Peyer's patch (tissue), 4 donors: ENCODE measurements at regions not wholly inside any gene's neighbourhood (a gene's known extent, or its start where the extent isn't known, plus 50 kb on each side); places are given as distances from the start of the nearest gene placed in this dataset.
"Not testable (repeated sequence)": the region's sequence is repeated elsewhere in the genome, so short reads cannot be mapped to it uniquely, and the experiment has no call there.

Experiments used
- DNase-seq, 3 donors: peaks; one replicate each; pipeline ENCODE4 v3.0.0-alpha.2; 2017 to 2019
- H3K27ac ChIP-seq, 4 donors: fragments of 200-600 bp; sonication (generic); one replicate each; pipeline ENCODE4 v1.5.1; 2016 to 2019
- H3K27me3 ChIP-seq, 2 donors: fragments of 200-600 bp; sonication (generic); one replicate each; pipeline ENCODE4 v1.5.1; 2019
- H3K36me3 ChIP-seq, 3 donors: fragments of 200-600 bp; sonication (generic); one replicate each; pipeline ENCODE4 v1.5.1; 2016 to 2019
- H3K4me1 ChIP-seq, 4 donors: fragments of 200-600 bp; sonication (generic); one replicate each; pipeline ENCODE4 v1.5.1; 2016 to 2019
- H3K4me3 ChIP-seq, 4 donors: fragments of 200-600 bp; sonication (generic); 1 replicate in 3 of 4; 2 replicates in 1 of 4; pipeline ENCODE4 v1.5.1; 2016 to 2019; ENCODE audit warnings: mild to moderate bottlenecking in 1 of 4
- H3K9me3 ChIP-seq, 4 donors: fragments of 200-600 bp; sonication (generic); one replicate each; pipeline ENCODE4 v1.5.1; 2016 to 2019; ENCODE audit warnings: mild to moderate bottlenecking in 1 of 4
- CTCF ChIP-seq, 6 experiments: fragments of 450-650 bp in 4 of 6; fragments of 200-600 bp in 2 of 6; sonication (generic) in 1 of 6; IDR thresholded peaks; one replicate each; pipeline ENCODE4 v1.5.1; 2017 to 2019; ENCODE audit warnings: antibody characterized with exemption in 6 of 6, mild to moderate bottlenecking in 3 of 6, moderate library complexity in 1 of 6
- POLR2A ChIP-seq, 2 donors: fragments of 450-650 bp; IDR thresholded peaks; one replicate each; pipeline ENCODE4 v1.5.1; 2017; ENCODE audit warnings: antibody characterized with exemption in 2 of 2, mild to moderate bottlenecking in 2 of 2, moderate library complexity in 2 of 2

GRCh38 chr20:48486065-48486464 is 341.7 kb downstream of the PREX1 start:
- no peaks in the 10 kb centered on the region for H3K9me3 ChIP-seq
- H3K27ac ChIP-seq, result no peak overlapping the region
- DNase-seq, result no peak
- TF ChIP-seq CTCF (IDR thresholded peaks at IDR 0.05), result no peak
- no peak for TF ChIP-seq POLR2A (IDR thresholded peaks at IDR 0.05)
- no peaks in the 10 kb centered on the region for H3K27me3 ChIP-seq
- H3K4me1 ChIP-seq, result no peaks in the 10 kb centered on the region
- H3K36me3 ChIP-seq, result no peaks in the 10 kb centered on the region
- H3K4me3 ChIP-seq, result no peak overlapping the region

- not testable (repeated sequence) for H3K4me1 ChIP-seq, H3K9me3 ChIP-seq, H3K4me3 ChIP-seq, H3K27ac ChIP-seq, DNase-seq, H3K27me3 ChIP-seq, H3K36me3 ChIP-seq
Observed at GRCh38 chr20:48485153-48485552, 342.6 kb downstream of the PREX1 start.

- H3K9me3 ChIP-seq, result no peaks in the 10 kb centered on the region
- no peak overlapping the region for H3K4me3 ChIP-seq
- no peaks in the 10 kb centered on the region for H3K4me1 ChIP-seq
- DNase-seq, result no peak
- no peak overlapping the region for H3K27ac ChIP-seq
- H3K27me3 ChIP-seq, result no peaks in the 10 kb centered on the region
- H3K36me3 ChIP-seq, result no peaks in the 10 kb centered on the region
- TF ChIP-seq POLR2A (IDR thresholded peaks at IDR 0.05) (no peak), CTCF (IDR thresholded peaks at IDR 0.05) (no peak)
Observed at GRCh38 chr20:48483334-48484066, 344.3 kb downstream of the PREX1 start.

GRCh38 chr20:48482790-48483189 is 345.0 kb downstream of the PREX1 start:
- H3K36me3 ChIP-seq, result no peaks in the 10 kb centered on the region
- no peaks in the 10 kb centered on the region for H3K27me3 ChIP-seq
- no peak for DNase-seq
- no peak overlapping the region for H3K4me3 ChIP-seq
- no peak for TF ChIP-seq POLR2A (IDR thresholded peaks at IDR 0.05)
- TF ChIP-seq CTCF (IDR thresholded peaks at IDR 0.05), result no peak
- H3K27ac ChIP-seq, result no peak overlapping the region
- H3K4me1 ChIP-seq, result no peaks in the 10 kb centered on the region
- H3K9me3 ChIP-seq, result no peaks in the 10 kb centered on the region

- no peaks in the 10 kb centered on the region for H3K27me3 ChIP-seq
- H3K36me3 ChIP-seq, result no peaks in the 10 kb centered on the region
- peak in 1 of 3 donors; percentile 24 for DNase-seq
- TF ChIP-seq CTCF (IDR thresholded peaks at IDR 0.05) (no peak), POLR2A (IDR thresholded peaks at IDR 0.05) (no peak)
- no peaks in the 10 kb centered on the region for H3K4me1 ChIP-seq
- H3K27ac ChIP-seq, result no peak overlapping the region
- H3K9me3 ChIP-seq, result no peaks in the 10 kb centered on the region
- no peak overlapping the region for H3K4me3 ChIP-seq
Observed at GRCh38 chr20:48480216-48480772, 347.5 kb downstream of the PREX1 start.

- H3K9me3 ChIP-seq, result no peaks in the 10 kb centered on the region
- H3K4me3 ChIP-seq, result no peak overlapping the region
- H3K4me1 ChIP-seq, result no peaks in the 10 kb centered on the region
- no peak overlapping the region for H3K27ac ChIP-seq
- DNase-seq, result peak in 1 of 3 donors; percentile 15
- no peaks in the 10 kb centered on the region for H3K27me3 ChIP-seq
- no peaks in the 10 kb centered on the region for H3K36me3 ChIP-seq
- TF ChIP-seq CTCF (IDR thresholded peaks at IDR 0.05), result no peak
- TF ChIP-seq POLR2A (IDR thresholded peaks at IDR 0.05), result no peak
Observed at GRCh38 chr20:48478806-48479585, 348.8 kb downstream of the PREX1 start.
